Activated B cell treated with CpG ODN at 0.5 μM for 24 hours (primary cell): ENCODE measurements at regions not wholly inside any gene's neighbourhood (a gene's known extent, or its start where the extent isn't known, plus 50 kb on each side); places are given as distances from the start of the nearest gene placed in this dataset.

ENCODE experiments used
- ATAC-seq: fragments of 200-7000 bp; cut with Tn5 transposase; one replicate; pipeline ENCODE4 v1.10.0; 2021; ENCODE audit warnings: low read depth, mild to moderate bottlenecking, moderate library complexity
- CTCF ChIA-PET: fragments of 350-600 bp; sonication (Branson Sonifier 250); formaldehyde crosslinking; loops from one replicate; lab custom pipeline; 2021; ENCODE audit warnings: antibody characterized with exemption; lab: Charles Lee
- POLR2A ChIA-PET: fragments of 350-600 bp; sonication (Branson Sonifier 250); formaldehyde crosslinking; loops from one replicate; lab custom pipeline; 2021; ENCODE audit warnings: antibody characterized with exemption; lab: Charles Lee
- DNase-seq: peaks from one replicate; pipeline ENCODE4 v3.0.0; 2022
- H3K27ac Mint-ChIP-seq: one replicate; pipeline ENCODE4 v1.8.0; 2020; ENCODE audit warnings: mixed read lengths
- H3K27me3 Mint-ChIP-seq: one replicate; pipeline ENCODE4 v1.8.0; 2021; ENCODE audit warnings: mixed read lengths
- H3K36me3 Mint-ChIP-seq: one replicate; pipeline ENCODE4 v1.8.0; 2021; ENCODE audit warnings: low read depth, mixed read lengths
- H3K4me1 Mint-ChIP-seq: one replicate; pipeline ENCODE4 v1.8.0; 2021; ENCODE audit warnings: mixed read lengths
- H3K4me3 Mint-ChIP-seq: one replicate; pipeline ENCODE4 v1.8.0; 2020; ENCODE audit warnings: mild to moderate bottlenecking, mixed read lengths
- H3K9me3 Mint-ChIP-seq: one replicate; pipeline ENCODE4 v1.8.0; 2020; ENCODE audit warnings: mixed read lengths
- CTCF ChIP-seq: fragments of 200-600 bp; IDR thresholded peaks from one replicate; pipeline ENCODE4 v1.8.0; 2022; ENCODE audit warnings: antibody characterized with exemption, mild to moderate bottlenecking
- intact Hi-C: fragments of 100-400 bp; cut with micrococcal nuclease; formaldehyde crosslinking; loops from one replicate; pipeline ENCODE4 v1.15.1; 2024

- no peaks in the 10 kb centered on the region for H3K36me3 Mint-ChIP-seq
- H3K27me3 Mint-ChIP-seq = no peaks in the 10 kb centered on the region
- ChIA-PET POLR2A (no interaction called here), CTCF (no interaction called here)
- no peak for TF ChIP-seq CTCF
- H3K27ac Mint-ChIP-seq = no peak overlapping the region
- ATAC-seq (no peak), DNase-seq (no peak)
- no peak overlapping the region for H3K4me3 Mint-ChIP-seq
- peaks cover 2% of the 10 kb centered on the region for H3K9me3 Mint-ChIP-seq
- no peaks in the 10 kb centered on the region for H3K4me1 Mint-ChIP-seq
- intact Hi-C loops = no loop called here
Measured at GRCh38 chr3:94928921-94929320, 866.1 kb downstream of the NSUN3 start.

GRCh38 chr3:94935738-94936580 is 873.1 kb downstream of the NSUN3 start:
- no peak for TF ChIP-seq CTCF
- Mint-ChIP-seq H3K9me3 (peaks cover 4% of the 10 kb centered on the region), H3K36me3 (no peaks in the 10 kb centered on the region), H3K4me1 (no peaks in the 10 kb centered on the region), H3K4me3 (no peak overlapping the region), H3K27ac (no peak overlapping the region), H3K27me3 (no peaks in the 10 kb centered on the region)
- ChIA-PET POLR2A (no interaction called here), CTCF (no interaction called here)
- ATAC-seq = no peak
- intact Hi-C loops = loop anchor here (1.0 kb wide), 1 partner anchor 13 kb away; no protein-coding TSS in a partner anchor
- no peak for DNase-seq

- CTCF ChIA-PET = no interaction called here
- Mint-ChIP-seq H3K4me3 (no peak overlapping the region), H3K27me3 (no peaks in the 10 kb centered on the region), H3K9me3 (peaks cover 8% of the 10 kb centered on the region), H3K36me3 (no peaks in the 10 kb centered on the region), H3K27ac (no peak overlapping the region), H3K4me1 (no peaks in the 10 kb centered on the region)
- POLR2A ChIA-PET = no interaction called here
- no peak for TF ChIP-seq CTCF
- ATAC-seq (no peak), DNase-seq (no peak)
- intact Hi-C loops = no loop called here
Measured at GRCh38 chr3:94937980-94938379, 875.1 kb downstream of the NSUN3 start.

- Mint-ChIP-seq H3K4me1 (no peaks in the 10 kb centered on the region), H3K36me3 (no peaks in the 10 kb centered on the region), H3K9me3 (peaks cover 17% of the 10 kb centered on the region), H3K27me3 (no peaks in the 10 kb centered on the region), H3K4me3 (no peak overlapping the region), H3K27ac (no peak overlapping the region)
- POLR2A ChIA-PET = no interaction called here
- intact Hi-C loops = no loop called here
- CTCF ChIA-PET = no interaction called here
- TF ChIP-seq CTCF = no peak
- no peak for DNase-seq
- ATAC-seq = no peak
Measured at GRCh38 chr3:94946683-94947082, 883.8 kb downstream of the NSUN3 start.

- no peaks in the 10 kb centered on the region for H3K27me3 Mint-ChIP-seq
- no peak overlapping the region for H3K27ac Mint-ChIP-seq
- no peak overlapping the region for H3K4me3 Mint-ChIP-seq
- TF ChIP-seq CTCF = no peak
- H3K9me3 Mint-ChIP-seq = no peaks in the 10 kb centered on the region
- POLR2A ChIA-PET = no interaction called here
- H3K36me3 Mint-ChIP-seq = no peaks in the 10 kb centered on the region
- intact Hi-C loops = no loop called here
- ATAC-seq = no peak
- no peaks in the 10 kb centered on the region for H3K4me1 Mint-ChIP-seq
- CTCF ChIA-PET = no interaction called here
- DNase-seq = no peak
Measured at GRCh38 chr3:94961423-94962100, 898.7 kb downstream of the NSUN3 start.
